ENCODE measurements at regions not wholly inside any gene's neighbourhood (a gene's known extent, or its start where the extent isn't known, plus 50 kb on each side); places are given as distances from the start of the nearest gene placed in this dataset.

- DNase-seq (ENCODE audit: low read depth in 2 of 2), result no peak
Observed at GRCh38 chr7:21146642-21147423, 281.1 kb upstream of the SP4 start.

- no peak for DNase-seq (ENCODE audit: low read depth in 2 of 2)
Observed at GRCh38 chr7:21149809-21150208, 278.1 kb upstream of the SP4 start.

GRCh38 chr7:21154614-21155013, 273.3 kb upstream of the SP4 start:
- no peak for DNase-seq (ENCODE audit: low read depth in 2 of 2)

GRCh38 chr7:21159506-21159905, 268.4 kb upstream of the SP4 start:
- no peak for DNase-seq (ENCODE audit: low read depth in 2 of 2)

GRCh38 chr7:21160401-21160800, 267.5 kb upstream of the SP4 start:
- DNase-seq (ENCODE audit: low read depth in 2 of 2), result no peak

- no peak for DNase-seq (ENCODE audit: low read depth in 2 of 2)
Observed at GRCh38 chr7:21167942-21168341, 259.9 kb upstream of the SP4 start.

- no peak for DNase-seq (ENCODE audit: low read depth in 2 of 2)
Observed at GRCh38 chr7:21169667-21170580, 258.0 kb upstream of the SP4 start.

GRCh38 chr7:21172800-21173199, 255.1 kb upstream of the SP4 start:
- no peak for DNase-seq (ENCODE audit: low read depth in 2 of 2)

- no peak for DNase-seq (ENCODE audit: low read depth in 2 of 2)
Observed at GRCh38 chr7:21173436-21173835, 254.4 kb upstream of the SP4 start.

GRCh38 chr7:21175714-21176113, 252.2 kb upstream of the SP4 start:
- no peak for DNase-seq (ENCODE audit: low read depth in 2 of 2)

GRCh38 chr7:21184942-21185652, 242.8 kb upstream of the SP4 start:
- no peak for DNase-seq (ENCODE audit: low read depth in 2 of 2)

GRCh38 chr7:21185653-21186265, 242.1 kb upstream of the SP4 start:
- no peak for DNase-seq (ENCODE audit: low read depth in 2 of 2)

GRCh38 chr7:21191321-21192073, 236.4 kb upstream of the SP4 start:
- no peak for DNase-seq (ENCODE audit: low read depth in 2 of 2)

- DNase-seq (ENCODE audit: low read depth in 2 of 2), result no peak
Observed at GRCh38 chr7:21192657-21193056, 235.2 kb upstream of the SP4 start.

- DNase-seq (ENCODE audit: low read depth in 2 of 2), result no peak
Observed at GRCh38 chr7:21193895-21194294, 234.0 kb upstream of the SP4 start.

- DNase-seq (ENCODE audit: low read depth in 2 of 2), result no peak
Observed at GRCh38 chr7:21194936-21195335, 232.9 kb upstream of the SP4 start.

GRCh38 chr7:21198921-21199320, 229.0 kb upstream of the SP4 start:
- DNase-seq (ENCODE audit: low read depth in 2 of 2), result no peak

GRCh38 chr7:21200503-21200902, 227.4 kb upstream of the SP4 start:
- no peak for DNase-seq (ENCODE audit: low read depth in 2 of 2)

- DNase-seq (ENCODE audit: low read depth in 2 of 2), result no peak
Observed at GRCh38 chr7:21214657-21215056, 213.2 kb upstream of the SP4 start.

- DNase-seq (ENCODE audit: low read depth in 2 of 2), result no peak
Observed at GRCh38 chr7:21215307-21215706, 212.6 kb upstream of the SP4 start.

- no peak for DNase-seq (ENCODE audit: low read depth in 2 of 2)
Observed at GRCh38 chr7:21217365-21217764, 210.5 kb upstream of the SP4 start.

Measured in stimulated activated CD8-positive, alpha-beta memory T cell treated with anti-CD3 and anti-CD28 coated beads, Interleukin-2, amount 100 ng/mL, for 48 hours (primary cell).